LoVo (cell line): ENCODE measurements at regions not wholly inside any gene's neighbourhood (a gene's known extent, or its start where the extent isn't known, plus 50 kb on each side); places are given as distances from the start of the nearest gene placed in this dataset.

ENCODE experiments used
- DNase-seq: peaks from one replicate; pipeline ENCODE4 v3.0.0-alpha.2; 2016; ENCODE audit warnings: low spot score

DNA sequence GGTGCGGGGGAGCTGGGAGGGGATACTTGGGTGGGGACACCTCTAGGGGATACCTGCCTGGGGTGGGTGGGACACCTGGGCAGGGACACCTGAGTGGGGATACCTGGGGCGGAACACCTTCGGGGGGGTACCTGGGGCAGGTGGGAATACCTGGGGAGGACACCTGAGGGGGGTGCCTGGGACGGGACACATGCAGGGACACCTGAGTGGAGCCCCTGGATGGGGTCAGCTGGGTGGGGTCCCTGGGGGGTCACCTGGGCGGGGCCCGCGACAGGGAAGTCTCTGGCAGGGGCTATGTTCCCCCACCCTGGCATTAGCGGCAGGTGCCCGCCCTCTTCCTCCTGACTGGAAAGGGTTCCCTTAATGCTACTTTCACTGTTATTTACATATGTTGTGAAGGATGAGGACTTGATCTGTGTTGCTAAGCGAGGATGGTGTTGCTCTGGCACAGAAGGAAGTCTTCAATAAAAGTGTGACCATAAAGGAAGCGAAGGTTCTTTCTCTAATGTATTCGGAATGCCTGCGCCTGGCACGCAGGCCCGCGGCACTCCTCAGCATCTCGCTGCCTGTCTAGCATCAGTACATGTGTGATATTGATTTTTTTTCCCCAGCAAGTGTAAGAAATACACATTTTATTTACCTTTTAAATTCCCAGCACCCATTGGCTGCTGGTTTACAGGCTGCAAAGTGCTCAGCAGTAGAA is 801.7 kb downstream of the BRD1 start:
- DNase-seq: no peak

GRCh38 chr22:49024775-49025440 is 802.8 kb downstream of the BRD1 start:
- no peak for DNase-seq

DNA sequence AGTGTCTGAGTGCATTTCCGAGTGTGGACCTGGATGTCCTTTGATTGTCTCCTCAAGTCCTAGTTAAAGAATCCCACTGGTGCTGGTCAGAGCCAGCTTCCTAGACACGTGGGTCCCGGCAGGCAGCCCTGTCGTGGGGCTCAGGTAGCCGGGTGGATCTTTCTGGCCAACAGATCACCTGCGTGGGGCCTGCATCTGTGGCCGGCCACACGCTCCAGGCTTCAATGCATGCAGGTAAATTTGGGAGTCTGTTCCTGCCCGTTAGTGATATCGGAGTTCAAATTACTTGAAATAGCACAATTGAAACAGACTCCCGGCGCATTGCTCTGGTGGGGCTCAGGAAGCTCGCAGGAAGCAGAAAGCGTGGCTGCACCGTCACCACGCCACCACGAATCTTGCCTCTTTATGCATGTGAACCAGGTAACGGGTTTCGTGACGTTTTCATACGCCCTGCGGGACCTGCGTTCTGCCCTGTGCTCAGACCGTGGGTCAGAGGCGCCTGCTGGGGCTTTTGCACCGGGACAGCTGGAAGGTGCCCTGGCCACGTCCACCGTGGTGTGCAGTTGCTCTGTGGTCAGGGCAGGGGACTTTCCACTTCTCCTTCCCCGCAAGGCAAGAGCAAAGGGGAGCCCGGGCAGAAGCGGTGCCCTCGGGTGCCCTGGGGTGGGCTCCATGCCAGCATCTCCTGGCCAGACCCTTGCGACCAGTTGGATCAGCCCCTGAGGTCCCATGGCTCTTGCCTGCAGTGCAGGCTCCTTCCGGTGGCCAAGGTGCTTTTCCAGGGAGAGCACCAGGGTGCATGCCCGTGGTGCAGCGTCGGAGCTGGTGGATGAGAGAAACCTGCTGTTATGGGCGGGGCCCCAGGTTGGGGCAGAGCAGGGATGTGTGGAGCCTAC is 803.5 kb downstream of the BRD1 start:
- no peak for DNase-seq

- no peak for DNase-seq
These were observed 804.4 kb downstream of the BRD1 start for GRCh38 chr22:49023161-49023878.

- no peak for DNase-seq
These were observed 804.9 kb downstream of the BRD1 start for GRCh38 chr22:49022816-49023160.

DNA sequence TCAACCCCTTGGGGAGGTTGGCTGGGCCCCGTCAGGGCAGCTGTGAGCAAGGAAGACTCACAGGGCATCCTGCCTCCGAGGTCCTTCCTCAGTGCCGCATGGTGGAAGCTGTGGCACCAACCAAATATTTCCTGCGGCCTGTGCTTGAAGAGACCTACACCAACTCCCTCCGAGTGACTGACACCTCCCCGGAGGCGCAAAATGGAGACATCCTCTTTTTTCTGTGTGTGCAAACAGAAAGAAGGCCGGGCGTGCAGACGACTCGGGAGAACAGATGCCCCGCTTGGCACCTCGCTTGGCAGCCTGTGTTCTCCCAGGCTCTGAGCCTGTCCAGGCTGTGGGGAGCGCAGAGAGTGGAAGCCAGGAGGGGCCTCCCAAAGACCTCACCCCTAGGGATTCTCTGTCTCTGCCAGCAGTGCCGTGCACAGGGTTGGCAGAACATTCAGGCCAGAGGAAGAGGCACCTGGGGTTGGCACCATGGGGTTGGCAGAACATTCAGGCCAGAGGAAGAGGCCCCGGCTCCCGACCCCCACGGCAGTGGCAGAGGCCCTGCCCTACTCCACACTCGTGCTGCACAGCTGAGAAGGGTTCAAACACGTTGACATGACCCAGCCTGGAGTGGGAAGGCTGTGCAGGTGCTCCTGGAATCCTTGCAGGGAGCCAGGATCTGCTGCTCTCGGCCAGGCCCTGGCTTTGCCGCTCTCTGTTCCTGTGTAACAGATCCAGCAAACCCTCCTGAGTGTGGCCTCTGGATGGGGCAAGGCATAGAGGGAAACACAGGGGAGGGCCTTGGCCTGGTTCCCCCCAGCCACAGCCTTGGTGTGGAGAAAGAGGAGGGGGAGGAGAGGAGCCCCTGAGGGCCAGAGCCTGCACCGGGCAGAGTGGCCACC is 805.5 kb downstream of the BRD1 start:
- DNase-seq: no peak

DNA sequence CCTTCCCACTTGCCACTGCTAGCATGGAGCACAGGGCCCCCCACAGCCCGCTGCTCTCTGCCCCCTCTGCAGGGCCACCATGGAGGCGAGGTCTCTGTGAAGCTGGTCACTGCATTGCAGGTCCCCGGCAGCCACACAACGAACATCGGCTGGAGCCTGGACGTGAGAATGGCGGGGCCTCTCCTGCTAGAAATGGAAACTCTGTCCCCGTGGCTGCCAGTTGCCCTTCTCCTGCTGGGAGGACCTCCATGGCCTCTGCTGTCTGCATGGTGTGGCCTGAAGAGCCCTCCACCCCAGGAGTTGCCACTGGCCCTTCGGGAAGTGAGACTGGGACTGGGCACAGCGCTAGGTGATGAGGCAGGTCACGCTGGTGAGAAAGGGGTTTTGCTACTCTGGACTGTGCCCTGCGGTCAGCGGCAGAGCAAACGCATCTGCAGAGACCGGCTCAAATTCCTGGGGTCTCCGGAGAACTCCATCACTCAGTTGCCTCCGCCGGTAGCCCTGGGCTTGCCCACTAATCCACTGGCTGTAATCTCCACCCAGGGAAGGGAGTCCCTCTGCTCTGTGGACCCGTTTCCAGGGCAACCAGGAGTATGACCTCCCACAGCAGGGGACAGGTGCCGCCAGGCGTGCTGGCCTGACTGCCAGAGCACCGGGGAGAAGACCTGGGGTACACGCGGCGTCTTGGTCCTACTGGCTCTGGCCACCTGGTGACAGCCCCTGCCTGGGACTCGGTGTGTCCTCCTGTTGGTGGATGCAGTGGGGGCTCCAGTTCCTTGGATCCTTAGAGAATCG is 806.3 kb downstream of the BRD1 start:
- no peak for DNase-seq

DNA sequence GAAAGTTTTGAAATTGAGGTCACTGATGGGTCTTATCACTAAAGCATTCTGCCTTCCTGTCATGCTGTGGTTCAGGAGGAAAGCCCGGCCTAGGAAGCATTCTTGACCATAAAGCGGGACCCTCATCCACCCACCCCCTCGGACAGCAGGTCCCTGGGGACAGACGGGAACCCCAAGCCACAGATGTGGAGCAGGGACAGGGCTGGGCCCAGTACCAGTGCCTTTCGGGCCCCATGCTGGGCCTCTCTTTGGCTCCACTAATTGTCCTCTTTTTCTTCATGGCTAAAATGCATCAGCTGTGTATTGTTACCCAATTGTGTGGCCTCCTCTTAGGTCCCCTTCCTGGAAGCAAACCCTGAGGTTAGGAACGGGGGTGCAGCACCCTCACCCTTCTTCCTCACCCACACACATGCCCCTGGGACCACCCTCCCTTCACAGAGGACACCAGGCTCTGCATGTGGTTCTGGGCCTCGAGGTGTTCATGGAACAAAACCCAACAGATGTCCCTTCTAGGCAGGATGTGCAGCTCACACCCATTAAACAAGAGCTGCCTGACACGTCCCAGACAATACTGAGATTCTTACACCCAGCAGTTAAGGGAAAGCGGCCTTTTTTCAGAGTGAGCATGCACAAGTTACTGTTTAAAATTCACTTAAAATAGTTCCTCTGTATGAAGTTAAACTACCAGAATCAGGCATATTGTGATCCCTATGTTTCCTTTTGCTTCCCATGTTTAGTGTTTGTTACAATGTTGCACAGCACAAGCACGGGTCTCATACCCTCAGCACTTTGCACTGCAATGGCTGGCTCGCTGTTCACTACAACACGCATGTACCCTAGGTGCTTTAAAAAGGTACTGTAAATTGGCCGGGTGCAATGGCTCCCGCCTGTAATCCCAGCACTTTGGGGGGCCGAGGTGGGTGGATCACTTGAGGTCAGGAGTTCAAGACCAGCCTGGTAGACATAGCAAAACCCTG is 807.6 kb downstream of the BRD1 start:
- no peak for DNase-seq

- DNase-seq: no peak
These were observed 809.1 kb downstream of the BRD1 start for GRCh38 chr22:49018601-49019000.

GRCh38 chr22:49017482-49018329 is 810.0 kb downstream of the BRD1 start:
- DNase-seq: no peak

- no peak for DNase-seq
These were observed 810.7 kb downstream of the BRD1 start for GRCh38 chr22:49016909-49017481.

DNA sequence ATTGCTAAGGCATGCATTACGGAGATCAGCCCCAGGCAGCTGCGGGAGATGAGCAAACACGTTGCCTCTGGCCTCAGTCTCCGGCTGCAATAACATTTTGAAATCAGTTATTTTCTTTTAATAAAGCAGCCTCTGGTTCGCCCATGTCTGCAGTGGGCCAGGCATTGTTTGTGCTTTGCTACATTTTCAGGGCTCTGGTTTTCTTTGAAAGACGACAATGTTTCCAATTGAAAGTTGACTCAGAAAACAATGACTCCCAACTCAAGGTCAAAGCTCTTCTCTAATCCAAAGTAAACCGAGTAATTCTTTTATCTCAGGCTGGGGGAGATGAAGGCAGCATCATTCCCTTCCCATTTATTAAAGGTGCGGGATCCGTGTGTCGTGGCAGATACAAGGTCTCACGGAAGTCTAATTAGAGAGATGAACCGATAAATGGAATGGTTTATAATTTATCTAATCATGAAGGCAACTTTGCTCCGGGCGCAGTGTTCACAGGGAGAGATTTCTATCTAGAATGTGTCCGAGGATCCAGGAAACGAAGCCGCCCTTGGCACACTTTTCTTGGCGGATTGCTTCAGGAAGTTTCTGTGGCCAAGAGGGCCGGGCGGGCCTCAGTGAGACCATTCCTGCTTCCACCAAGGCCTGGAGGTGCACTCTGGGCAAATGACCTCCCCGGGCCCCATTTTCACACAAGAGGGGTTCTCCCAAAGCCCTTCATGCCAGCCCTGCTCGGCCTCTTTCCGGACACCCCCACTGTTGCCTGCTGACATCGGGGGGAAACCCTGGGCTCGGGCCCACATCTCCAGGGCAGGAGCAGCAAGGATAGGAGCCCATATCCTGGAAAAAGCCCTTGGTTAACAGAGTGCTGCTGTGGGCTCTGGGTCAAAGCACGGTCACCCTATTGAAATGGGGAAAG is 811.4 kb downstream of the BRD1 start:
- no peak for DNase-seq

DNA sequence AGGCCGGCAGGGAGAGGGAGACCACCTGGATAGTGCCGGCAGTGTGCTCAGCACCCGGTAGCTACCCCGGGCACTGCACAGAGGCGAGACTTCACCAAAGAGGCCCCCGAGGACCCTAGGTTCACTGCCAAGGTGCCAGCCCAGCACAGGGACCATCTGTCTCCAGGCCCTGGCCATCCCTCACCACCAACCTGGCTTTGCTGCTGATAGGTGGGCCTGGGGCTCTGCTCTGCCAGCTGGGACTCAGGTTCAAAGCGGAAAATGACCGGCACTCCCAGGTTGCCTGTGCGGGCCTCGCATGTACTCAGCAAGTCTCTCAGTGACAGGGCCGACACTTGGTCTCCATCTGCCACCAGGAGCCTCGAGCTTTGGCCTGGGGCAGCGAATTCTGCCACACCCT is 812.2 kb downstream of the BRD1 start:
- no peak for DNase-seq

GRCh38 chr22:49014227-49015201 is 813.2 kb downstream of the BRD1 start:
- DNase-seq: no peak

GRCh38 chr22:49013707-49014106 is 814.0 kb downstream of the BRD1 start:
- DNase-seq: no peak
